GM19372 (cell line): ENCODE measurements at regions not wholly inside any gene's neighbourhood (a gene's known extent, or its start where the extent isn't known, plus 50 kb on each side); places are given as distances from the start of the nearest gene placed in this dataset.
"Not testable (repeated sequence)": the region's sequence is repeated elsewhere in the genome, so short reads cannot be mapped to it uniquely, and the experiment has no call there.

ENCODE experiments used
- ATAC-seq: cut with Tn5 transposase; IDR thresholded peaks from one replicate; pipeline ENCODE4 v1.9.1; 2021; ENCODE audit warnings: mild to moderate bottlenecking, low read depth, moderate library complexity; ENCODE audit not compliant: unreplicated experiment

GRCh38 chr10:36463390-36463789 is 662.0 kb upstream of the ANKRD30A start:
- ATAC-seq: no peak

GRCh38 chr10:36462194-36462593 is 663.2 kb upstream of the ANKRD30A start:
- ATAC-seq: no peak

- ATAC-seq: not testable (repeated sequence)
Observed at GRCh38 chr10:36458437-36458836, 667.0 kb upstream of the ANKRD30A start.

GRCh38 chr10:36457751-36458150 is 667.6 kb upstream of the ANKRD30A start:
- no peak for ATAC-seq

- no peak for ATAC-seq
Observed at GRCh38 chr10:36455526-36456133, 669.8 kb upstream of the ANKRD30A start.

GRCh38 chr10:36452851-36453250 is 672.5 kb upstream of the ANKRD30A start:
- no peak for ATAC-seq

GRCh38 chr10:36451391-36451970 is 673.9 kb upstream of the ANKRD30A start:
- ATAC-seq: no peak

GRCh38 chr10:36450380-36450779 is 675.0 kb upstream of the ANKRD30A start:
- ATAC-seq: no peak

- no peak for ATAC-seq
Observed at GRCh38 chr10:36448760-36449691, 676.4 kb upstream of the ANKRD30A start.

- no peak for ATAC-seq
Observed at GRCh38 chr10:36446881-36447280, 678.5 kb upstream of the ANKRD30A start.

GRCh38 chr10:36443233-36443632 is 682.2 kb upstream of the ANKRD30A start:
- ATAC-seq: no peak

- ATAC-seq: no peak
Observed at GRCh38 chr10:36441557-36441956, 683.8 kb upstream of the ANKRD30A start.

- no peak for ATAC-seq
Observed at GRCh38 chr10:36440539-36440938, 684.9 kb upstream of the ANKRD30A start.

- ATAC-seq: no peak
Observed at GRCh38 chr10:36437367-36437766, 688.0 kb upstream of the ANKRD30A start.

GRCh38 chr10:36428507-36428906 is 696.9 kb upstream of the ANKRD30A start:
- no peak for ATAC-seq

GRCh38 chr10:36425131-36425797 is 700.1 kb upstream of the ANKRD30A start:
- ATAC-seq: no peak

GRCh38 chr10:36424502-36424901 is 700.9 kb upstream of the ANKRD30A start:
- ATAC-seq: no peak

- ATAC-seq: no peak
Observed at GRCh38 chr10:36423821-36424248, 701.6 kb upstream of the ANKRD30A start.

- ATAC-seq: no peak
Observed at GRCh38 chr10:36421992-36422391, 703.4 kb upstream of the ANKRD30A start.

- ATAC-seq: no peak
Observed at GRCh38 chr10:36416513-36416912, 708.9 kb upstream of the ANKRD30A start.

- no peak for ATAC-seq
Observed at GRCh38 chr10:36412942-36413341, 712.5 kb upstream of the ANKRD30A start.
